ENCODE measurements at regions not wholly inside any gene's neighbourhood (a gene's known extent, or its start where the extent isn't known, plus 50 kb on each side); places are given as distances from the start of the nearest gene placed in this dataset.

- no peak for TF ChIP-seq CTCF (IDR thresholded peaks at IDR 0.05; ENCODE audit: borderline replicate concordance, extremely low read depth, low read length, poor library complexity, severe bottlenecking)
- no peak for TF ChIP-seq EZH2 (IDR thresholded peaks at IDR 0.05; ENCODE audit: borderline replicate concordance, low read depth, low read length, severe bottlenecking)
Observed at GRCh38 chr14:65291531-65291930, 121.0 kb upstream of the FUT8 start.

All from DND-41 (cell line).